CD4-positive, alpha-beta T cell treated with Interleukin-15 for 4 hours (primary cell): ENCODE measurements at regions not wholly inside any gene's neighbourhood (a gene's known extent, or its start where the extent isn't known, plus 50 kb on each side); places are given as distances from the start of the nearest gene placed in this dataset.

Experiments used
- DNase-seq: peaks from one replicate; pipeline ENCODE4 v3.0.0-alpha.2; 2020; ENCODE audit warnings: low spot score

DNA sequence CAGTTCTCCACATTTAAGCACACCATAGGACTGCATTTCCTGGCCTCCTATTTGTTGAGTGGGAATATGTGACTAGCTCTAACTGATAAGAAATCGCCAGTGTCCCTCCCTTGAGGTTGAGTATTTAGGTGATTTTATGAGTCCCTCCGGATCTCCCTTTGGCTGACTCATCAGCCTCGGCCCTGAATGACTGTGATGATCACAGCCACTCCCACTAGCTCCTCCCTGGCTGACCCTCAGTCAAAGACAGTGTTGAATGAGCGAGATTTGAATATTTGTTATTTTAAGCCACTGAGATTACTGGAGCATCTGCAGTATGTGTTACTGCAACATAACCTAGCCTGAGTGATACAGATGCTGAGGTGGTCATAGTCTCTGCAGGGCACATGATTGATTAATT is 515.3 kb downstream of the EPHB1 start:
- DNase-seq = no peak

DNA sequence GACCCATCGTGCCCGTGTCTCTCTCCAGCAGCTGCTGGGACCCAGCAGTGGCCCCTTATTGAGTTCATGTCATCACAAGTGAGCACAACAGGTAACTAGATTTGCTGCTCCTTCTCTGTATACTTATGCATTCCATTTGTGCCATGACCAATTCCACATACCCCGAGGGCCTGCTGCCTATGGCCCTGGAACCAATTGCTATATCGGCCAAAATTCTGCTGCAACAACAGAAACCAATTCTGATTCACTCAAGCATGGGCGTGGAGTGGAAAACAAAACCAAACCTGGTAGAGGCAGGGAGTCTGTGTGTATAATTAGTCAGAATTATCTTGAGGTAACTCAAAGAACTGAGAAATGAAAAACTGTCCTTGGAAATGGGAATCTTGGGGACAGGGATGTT is 516.6 kb downstream of the EPHB1 start:
- DNase-seq = no peak

DNA sequence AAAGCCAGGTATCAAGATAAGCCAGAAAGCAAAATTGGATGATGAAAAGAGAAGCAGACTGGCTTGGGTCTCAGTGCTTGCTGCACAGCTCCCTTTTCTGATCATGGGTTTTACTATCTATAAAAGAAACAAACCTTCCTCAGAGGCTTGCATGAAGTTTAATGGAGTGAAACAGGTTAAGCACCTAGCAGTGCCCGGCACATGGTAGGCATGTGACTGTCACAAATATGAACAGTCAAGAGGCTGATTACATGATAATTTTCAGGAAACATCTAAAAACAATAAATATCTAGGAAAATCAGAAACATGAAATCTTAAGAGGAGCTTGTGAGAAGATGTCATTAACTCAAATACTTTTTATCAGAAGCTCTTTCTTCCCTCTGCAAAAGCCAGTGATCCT is 519.2 kb downstream of the EPHB1 start:
- no peak for DNase-seq

DNA sequence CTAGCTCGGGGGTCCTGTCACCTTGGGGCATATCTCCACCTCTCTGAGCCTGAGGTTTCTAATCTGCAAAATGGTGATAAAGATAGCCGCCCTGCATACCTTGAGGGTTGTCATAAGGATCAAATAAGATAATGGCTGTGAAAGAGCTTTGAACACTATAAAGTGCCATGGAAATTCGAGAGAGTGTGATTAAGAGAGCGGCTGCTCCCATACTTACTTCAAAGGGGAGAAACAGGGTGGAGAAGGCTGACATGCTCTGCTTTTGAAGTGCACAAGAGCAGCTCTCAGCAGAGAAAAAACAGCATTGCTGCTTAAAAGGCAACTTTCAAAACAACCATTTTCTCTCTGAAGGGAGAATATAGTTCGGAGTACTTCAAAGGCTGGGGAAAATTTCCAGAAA is 529.2 kb downstream of the EPHB1 start:
- no peak for DNase-seq

DNA sequence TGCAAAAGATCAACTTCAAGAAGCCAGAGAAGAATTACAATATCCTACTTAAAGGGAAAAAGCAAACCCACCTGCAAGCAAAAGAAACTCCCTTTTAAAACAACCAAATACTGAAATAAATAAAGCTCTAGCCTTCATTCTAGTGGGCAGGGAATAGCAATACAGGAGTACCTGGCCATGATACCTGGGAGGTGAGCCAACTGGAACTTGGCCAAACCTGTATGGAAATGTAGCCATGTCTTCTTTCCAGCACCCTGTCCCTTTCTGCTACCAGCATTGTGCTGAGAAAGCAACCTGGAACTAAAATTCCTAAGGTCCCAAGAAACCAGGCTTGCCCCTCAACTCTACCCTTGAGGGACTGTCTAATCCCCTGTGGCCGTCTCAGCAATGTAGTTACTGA is 530.0 kb downstream of the EPHB1 start:
- DNase-seq = no peak

DNA sequence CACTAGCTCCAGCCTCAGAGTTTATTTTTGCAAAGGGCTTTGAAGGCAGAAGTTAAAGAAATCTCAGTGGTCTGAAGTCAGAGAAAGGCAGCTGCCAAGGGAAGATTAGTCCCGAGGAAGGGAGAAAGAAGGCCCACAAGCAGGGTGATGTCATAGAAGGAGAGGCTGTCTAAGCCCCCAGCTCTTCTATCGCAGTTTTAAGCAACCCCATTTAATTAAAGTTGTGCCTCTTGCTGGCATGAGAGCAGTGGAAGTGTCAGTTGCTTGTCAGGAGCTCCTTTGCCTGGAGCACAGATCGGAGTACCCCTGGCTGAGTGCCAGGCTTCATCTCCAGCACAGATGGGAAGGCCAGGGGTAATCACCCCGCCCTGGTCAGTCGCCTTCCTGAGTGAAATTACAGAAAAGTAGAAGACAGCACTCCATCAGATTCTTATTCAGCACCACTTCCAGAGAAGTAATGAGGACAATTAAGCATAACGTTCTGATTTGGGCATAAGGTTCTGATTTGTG is 530.7 kb downstream of the EPHB1 start:
- no peak for DNase-seq

DNA sequence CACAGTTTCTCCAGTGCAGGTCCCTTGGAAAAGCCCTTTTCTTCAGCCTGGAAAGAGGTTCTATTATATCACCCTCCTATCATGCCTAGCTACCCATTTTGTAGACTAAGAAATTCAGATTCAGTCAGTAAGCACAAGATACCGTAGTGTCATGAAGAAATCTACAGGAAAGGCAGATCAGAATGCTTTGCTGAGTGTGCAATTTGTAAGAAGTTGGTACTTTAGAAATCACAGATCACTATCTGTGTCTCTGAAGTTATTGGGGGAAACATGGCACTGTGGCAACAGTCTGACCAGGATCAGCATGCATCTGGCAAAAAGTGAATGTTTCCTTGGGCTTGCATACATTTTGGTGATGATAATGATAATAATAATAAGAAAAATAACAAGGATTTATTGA is 531.8 kb downstream of the EPHB1 start:
- no peak for DNase-seq

DNA sequence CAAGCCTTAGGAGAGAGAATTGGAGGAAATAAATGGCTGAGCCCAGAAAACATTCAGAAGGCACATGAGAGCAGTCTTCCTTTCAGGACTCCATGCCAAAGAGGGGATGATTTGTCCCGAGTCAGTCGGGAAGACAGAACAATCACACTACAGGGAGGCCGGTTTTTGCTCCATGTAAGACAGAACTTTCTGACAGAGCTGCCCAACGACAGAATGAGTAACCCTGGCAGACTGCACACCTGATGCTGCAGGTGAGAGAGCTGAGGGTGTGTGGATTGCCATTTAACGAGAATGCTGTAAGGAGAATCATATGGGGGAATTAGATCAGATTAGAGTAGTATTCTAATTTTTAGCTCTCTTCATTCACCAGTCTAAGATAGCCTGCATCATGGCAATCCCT is 533.0 kb downstream of the EPHB1 start:
- no peak for DNase-seq

DNA sequence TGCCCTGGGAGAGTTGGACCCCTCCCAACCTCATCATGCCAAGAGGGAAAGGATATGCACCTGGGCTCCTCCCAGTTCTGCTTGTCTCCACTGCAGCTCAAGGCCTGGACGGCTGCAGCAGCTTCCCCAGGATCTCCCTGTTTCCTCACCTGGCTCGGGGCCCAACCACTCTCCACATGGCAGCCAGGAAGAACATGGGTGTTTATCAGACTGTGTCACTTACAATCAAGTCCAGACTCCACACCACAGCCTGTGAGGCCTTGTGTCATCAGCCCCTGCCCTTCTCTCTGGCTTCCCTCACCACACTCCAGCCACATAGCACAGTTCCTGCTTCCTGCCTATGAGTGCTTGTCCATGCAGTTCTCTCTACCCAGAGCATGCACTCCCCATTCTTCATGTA is 534.4 kb downstream of the EPHB1 start:
- DNase-seq = no peak

DNA sequence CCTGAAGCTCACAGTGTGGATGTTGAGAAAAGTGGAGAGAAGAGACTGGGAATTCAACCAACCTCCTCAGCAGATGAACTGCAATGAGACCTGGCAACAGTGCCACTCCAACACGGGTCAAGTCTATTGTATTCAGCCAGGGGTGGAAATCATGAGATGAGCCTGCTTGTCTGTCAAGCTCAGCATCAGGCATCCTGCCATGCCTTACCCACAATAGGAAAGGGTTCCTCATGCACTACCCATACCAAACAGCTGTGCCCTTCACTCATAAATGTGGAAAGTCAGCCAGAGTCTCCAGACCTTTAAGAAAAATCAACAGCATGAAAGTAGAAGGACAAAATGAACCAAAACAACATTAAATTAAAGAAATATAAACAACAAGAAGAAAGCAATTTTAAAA is 542.1 kb downstream of the EPHB1 start:
- no peak for DNase-seq

DNA sequence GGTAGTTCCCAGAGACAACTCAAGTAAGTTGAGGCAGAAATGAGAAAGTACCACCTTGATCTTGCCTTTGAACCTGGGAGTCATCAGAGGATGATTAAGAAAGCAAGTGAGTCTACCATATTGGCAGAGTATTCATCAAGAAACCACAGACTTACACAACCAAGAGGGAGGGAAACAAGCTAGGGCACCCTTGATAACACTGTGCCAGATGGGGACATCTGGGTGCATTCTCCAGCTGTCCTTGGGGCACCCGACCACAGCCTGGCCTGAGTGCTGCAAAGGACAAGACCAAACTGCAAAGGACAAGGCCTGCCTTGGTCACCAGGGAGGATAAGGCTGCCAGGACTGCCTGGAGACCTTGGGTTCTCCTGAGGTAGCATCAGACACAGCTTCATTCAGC is 553.6 kb downstream of the EPHB1 start:
- DNase-seq = no peak

DNA sequence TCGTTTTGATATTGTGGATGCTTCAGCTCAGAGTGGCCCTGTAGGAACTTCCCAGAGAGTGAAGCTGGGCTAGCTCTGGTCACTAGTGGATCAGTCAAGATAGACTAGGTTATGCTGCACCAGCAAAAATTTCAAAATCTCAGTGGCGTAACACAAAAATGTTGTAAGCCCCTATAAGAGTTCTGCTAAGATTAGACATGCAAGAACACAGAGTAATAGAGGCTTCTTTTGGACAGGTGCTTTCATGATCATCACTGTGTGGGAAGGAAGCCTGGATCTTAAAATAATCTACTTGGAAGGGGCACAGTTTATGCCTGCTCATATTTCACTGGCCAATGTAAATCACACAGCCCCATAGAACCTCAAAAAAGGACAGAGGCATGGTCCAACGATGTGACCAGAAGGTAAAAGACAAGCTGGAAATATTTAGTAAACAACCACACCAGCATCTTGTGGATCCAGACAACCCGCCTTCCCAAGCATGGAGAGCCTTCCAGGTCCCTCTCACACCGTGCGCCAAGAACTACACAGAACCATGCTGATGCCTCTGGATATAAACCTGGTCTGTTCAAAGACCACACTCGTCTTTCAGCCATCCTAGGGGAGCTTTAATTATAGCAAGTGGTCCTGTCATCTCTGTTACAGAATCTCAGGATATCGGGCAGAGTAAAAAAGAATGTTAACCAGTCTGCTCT is 554.3 kb downstream of the EPHB1 start:
- no peak for DNase-seq

DNA sequence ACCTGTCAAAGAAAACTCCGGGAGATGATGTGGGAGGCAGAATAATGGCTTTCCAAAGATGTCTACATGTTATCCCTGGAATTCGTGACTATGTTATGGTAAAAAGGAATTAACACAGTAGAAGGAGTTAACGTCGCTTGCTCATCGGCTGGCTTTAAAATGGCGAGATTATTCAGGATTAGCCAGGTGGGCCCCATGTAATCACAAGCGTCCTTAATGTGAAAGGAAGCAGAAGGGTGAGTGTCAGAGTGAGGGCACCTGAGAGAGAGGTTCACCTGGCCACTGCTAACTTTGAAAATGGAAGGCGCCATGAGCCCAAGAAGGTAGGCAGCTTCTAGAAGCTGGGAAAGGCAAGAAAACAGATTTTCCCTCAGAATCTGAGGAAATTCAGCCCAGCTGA is 557.2 kb downstream of the EPHB1 start:
- no peak for DNase-seq

DNA sequence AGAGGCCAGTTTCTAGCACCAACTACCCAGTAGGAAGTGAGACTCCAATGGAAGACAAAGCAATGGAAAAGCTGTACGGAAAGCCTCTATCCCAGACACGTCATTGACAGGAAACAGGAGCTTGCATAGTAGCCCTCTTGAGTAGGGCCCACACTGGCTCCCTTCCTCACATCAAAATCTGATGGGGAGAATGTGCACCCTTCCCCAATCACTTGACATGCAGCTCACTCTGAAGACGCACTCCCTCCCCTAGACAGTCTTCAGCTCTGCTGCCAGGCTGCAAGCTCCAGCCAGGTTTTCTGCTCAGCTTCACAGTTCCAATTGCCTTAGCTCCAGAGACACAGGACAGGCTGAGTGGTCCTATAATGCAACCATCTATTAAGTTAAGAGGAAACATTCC is 567.8 kb downstream of the EPHB1 start:
- DNase-seq = no peak

DNA sequence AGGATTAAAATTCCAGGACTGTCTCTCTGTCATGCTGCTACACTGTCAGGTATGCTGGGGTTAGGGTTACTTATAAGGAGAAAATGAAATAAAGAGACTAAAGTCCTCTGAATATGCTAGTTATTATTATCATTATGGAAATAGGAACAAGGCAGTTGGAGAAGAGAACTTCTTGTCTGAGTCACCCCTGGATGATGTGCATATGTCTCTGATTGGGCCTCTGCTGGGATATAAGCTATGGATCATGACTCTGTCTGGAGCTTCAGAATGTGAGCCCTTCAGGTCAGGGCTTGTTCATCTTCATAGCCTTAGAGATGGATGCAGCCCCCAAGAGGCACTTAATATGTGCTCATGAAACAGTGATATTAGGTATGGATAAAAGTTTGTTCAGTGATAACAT is 569.6 kb downstream of the EPHB1 start:
- DNase-seq = no peak

DNA sequence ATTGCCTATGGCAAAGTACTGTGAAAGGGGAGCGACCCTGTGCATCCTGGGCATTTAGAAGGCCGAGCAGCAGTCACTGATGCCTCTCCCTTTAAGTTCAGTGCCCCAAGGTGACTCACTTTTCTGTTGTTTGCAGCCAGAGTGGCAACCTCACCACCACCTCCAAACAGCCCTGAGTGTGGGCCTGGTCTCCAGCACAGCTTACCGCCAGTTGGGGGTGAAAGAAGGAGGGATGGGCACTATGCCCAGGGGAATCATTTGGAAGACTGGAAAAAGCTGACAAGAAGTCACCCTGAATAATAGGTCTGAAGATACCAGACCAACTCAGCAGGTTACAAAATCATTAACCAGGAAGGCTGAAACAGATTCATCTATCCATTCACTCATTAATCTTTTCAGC is 571.8 kb downstream of the EPHB1 start:
- DNase-seq = no peak

DNA sequence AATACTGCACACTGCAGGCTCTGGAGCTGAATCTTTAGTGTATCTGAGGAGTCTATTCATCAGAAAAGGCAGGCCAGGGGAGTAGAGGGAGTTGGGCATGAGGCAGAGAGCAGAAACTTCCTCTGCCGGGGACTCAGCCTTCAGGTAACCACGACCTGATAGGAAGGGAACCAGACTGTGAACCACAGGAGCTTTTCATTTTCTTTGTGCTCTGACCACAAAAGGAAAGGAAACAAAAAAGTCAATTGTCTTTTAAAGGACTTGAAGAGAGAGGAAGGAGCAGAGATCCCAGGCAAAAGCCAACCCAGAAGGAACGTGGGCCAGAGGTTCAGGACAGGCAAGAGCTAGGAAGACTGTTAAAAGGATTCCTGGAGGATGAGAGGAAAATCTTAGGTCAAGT is 573.3 kb downstream of the EPHB1 start:
- no peak for DNase-seq

DNA sequence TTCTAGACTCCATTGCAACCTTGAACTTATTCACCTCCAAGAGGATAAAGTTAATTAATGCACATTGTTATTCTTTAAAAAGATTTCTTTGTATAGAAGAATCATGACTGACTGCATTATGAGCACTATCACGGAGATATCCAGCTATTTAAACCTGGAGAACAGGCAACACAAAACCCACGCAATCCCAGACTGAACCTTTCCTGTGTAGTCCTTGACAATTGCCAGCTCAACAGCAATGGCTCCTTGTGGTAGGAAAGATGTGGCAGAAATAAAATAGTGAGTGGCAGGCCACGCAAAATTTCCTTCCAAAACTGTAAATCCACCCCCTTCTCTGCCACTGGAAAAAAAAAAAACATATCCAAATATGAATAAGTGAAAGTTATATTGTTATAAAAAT is 573.7 kb downstream of the EPHB1 start:
- DNase-seq = no peak

DNA sequence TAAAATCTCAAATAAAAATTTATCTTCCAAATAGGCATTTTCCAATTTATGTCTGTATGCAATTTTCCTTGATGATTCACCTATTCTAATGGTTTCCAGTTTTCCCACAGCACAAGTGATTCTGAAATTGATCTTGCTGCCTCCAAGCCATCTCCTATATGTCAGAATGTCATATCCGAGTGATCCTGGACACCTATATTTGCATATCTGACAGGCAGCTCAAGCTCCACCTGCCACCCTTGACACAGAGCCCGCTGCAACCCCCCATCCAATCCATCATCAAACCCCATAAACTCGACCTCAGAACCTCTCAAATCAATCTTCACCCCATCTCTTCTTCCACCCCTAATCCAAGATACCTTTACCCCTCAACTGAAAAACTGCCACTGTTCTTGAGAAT is 579.5 kb downstream of the EPHB1 start:
- no peak for DNase-seq

DNA sequence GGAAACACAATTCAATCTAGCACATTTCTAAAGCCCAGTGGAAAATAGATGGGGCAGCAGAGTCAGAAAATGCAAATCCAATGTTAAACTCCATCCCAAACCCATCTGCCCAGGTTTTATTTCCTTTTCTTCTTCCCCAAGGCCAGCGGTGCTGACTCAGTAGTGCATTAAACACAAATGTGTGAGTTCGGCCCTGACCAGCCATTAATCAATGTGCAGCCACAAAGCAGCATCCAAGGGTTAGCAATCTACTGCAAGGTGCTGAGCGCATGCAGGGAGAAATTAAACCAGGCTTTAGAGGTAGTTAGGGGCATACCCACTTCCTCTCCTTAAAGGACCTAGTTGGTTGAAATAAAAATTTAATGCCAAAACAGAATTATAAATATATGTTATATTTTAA is 583.3 kb upstream of the PPP2R3A start:
- no peak for DNase-seq

DNA sequence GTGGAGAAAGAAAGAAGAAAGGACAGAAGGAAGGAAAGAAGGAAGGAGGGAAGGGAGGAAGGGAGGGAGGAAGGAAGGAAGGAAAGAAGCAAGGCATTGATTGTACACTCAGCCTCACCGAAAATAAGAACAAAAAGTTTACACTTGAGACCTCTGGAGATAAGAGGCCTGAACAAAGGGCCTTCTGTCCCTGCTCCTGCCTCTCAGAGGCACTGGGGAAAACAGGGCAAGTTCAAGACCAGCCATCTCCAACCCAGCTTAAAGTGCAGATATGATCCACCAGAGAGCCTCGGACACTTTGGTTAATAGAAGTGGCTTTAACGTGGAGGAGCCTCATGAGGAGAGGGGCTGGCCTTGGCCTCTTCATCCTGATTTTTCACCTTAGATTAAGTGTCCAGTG is 582.9 kb upstream of the PPP2R3A start:
- no peak for DNase-seq

DNA sequence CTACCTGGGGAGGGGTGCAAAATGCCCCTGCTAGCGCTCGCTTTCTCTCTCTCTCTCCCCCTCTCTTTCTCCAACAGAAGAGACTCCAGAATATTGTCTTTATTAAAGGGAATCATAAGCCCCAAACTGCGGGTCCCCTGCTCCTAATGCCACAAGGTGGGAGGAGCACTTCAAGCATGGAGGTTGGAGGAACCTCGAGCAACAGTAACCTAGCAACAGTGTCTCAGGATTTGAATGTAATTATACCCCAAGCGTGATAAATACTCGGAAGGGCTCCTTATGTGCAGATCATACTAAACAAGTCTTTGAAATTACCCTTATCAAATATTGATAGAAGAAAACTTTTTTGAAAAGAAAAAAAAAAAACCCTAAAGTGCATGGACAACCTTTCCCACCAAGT is 582.2 kb upstream of the PPP2R3A start:
- no peak for DNase-seq

DNA sequence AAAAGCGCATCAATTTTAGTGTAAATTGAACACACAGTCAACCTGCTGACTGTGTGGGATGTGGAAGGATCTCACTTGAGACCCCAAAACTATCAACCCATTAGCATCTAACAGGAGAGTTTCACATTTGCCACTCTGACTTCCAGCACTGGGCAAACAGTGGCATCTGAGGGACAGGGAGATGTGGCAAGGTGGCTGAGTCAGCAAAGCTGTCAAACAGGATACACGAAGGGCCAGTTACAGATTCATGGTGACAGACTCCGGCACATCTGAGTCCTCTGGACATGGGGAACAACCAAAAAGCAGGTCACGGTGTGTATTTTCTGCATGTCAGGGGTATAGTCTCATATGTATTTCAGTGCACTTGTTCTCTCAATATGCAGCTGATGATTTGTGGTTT is 573.4 kb upstream of the PPP2R3A start:
- no peak for DNase-seq

DNA sequence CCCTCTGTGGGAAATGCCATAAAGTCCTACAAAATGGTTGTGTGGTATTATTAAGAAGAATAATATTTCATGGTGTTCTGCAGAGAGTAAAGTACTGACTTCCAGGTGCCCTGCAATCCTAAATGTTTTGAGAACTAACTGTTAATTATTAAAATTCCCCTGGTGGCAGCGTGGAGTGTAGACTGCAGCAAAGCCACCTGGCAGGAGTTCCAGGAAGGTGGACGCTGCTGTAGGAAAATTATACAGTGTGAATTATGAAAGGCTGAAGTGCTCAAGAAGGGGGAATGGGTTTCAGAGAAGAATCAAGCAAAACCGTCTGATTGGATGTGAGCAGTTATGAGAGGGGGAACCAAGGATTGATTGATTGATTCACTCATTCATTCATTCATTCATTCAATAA is 572.4 kb upstream of the PPP2R3A start:
- DNase-seq = no peak
